ENCODE measurements at regions not wholly inside any gene's neighbourhood (a gene's known extent, or its start where the extent isn't known, plus 50 kb on each side); places are given as distances from the start of the nearest gene placed in this dataset.

DNA sequence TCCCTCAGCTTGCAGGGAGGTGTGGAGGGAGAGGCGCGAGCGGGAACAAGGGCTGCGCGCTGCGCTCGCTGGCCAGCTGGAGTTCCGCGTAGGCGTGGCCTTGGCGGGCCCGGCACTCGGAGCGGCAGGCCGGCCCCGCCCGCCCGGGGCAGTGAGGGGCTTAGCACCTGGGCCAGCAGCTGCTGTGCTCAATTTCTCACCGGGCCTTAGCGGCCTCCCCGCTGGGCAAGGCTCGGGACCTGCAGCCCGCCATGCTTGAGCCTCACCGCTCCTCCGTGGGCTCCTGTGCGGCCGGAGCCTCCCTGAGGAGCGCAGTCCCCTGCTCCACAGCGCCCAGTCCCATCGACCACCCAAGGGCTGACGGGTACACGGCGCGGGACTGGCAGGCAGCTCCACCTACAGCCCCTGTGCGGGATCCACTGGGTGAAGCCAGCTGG lies 1516.4 kb downstream of the EFNA5 start:
- Histone ChIP-seq H3K27me3 (replicated peaks) (no peaks in the 10 kb centered on the region), H3K36me3 (replicated peaks) (no peaks in the 10 kb centered on the region), H3K27ac (no peak overlapping the region), H3K4me3 (ENCODE audit: low read depth, low read length) (no peak overlapping the region)
- in situ Hi-C loops (cut with HindIII; ENCODE audit: low pct_ligation_motif_present, low sequenced_read_pairs) = no loop called here
- TF ChIP-seq, protein P1, sequence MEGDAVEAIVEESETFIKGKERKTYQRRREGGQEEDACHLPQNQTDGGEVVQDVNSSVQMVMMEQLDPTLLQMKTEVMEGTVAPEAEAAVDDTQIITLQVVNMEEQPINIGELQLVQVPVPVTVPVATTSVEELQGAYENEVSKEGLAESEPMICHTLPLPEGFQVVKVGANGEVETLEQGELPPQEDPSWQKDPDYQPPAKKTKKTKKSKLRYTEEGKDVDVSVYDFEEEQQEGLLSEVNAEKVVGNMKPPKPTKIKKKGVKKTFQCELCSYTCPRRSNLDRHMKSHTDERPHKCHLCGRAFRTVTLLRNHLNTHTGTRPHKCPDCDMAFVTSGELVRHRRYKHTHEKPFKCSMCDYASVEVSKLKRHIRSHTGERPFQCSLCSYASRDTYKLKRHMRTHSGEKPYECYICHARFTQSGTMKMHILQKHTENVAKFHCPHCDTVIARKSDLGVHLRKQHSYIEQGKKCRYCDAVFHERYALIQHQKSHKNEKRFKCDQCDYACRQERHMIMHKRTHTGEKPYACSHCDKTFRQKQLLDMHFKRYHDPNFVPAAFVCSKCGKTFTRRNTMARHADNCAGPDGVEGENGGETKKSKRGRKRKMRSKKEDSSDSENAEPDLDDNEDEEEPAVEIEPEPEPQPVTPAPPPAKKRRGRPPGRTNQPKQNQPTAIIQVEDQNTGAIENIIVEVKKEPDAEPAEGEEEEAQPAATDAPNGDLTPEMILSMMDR (IDR thresholded peaks at IDR 0.05; ENCODE audit: low read depth, low read length, missing control alignments) = no peak
- no peak for DNase-seq

DNA sequence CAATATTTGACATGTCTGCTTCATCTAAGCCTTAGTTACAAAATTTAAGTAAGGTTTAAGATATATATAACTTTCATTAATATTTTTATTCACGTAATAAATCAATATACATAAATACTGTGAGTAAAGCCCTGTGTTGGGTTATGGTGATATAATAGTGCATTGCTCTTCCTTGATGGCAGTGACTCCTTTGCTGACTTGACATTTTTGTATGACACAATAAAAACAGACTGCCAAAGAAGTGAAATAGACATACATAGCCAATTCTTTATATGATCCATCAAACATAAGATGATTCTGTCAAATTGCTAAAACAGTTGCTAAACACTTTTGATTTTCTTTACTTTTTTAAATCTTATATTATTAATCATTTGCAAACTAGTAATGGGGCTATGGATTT lies 1518.2 kb downstream of the EFNA5 start:
- TF ChIP-seq, protein P1 (IDR thresholded peaks at IDR 0.05; ENCODE audit: low read depth, low read length, missing control alignments) = no peak
- Histone ChIP-seq H3K27me3 (replicated peaks) (no peaks in the 10 kb centered on the region), H3K36me3 (replicated peaks) (no peaks in the 10 kb centered on the region), H3K27ac (no peak overlapping the region), H3K4me3 (ENCODE audit: low read depth, low read length) (no peak overlapping the region)
- no peak for DNase-seq
- in situ Hi-C loops (cut with HindIII; ENCODE audit: low pct_ligation_motif_present, low sequenced_read_pairs) = no loop called here

DNA sequence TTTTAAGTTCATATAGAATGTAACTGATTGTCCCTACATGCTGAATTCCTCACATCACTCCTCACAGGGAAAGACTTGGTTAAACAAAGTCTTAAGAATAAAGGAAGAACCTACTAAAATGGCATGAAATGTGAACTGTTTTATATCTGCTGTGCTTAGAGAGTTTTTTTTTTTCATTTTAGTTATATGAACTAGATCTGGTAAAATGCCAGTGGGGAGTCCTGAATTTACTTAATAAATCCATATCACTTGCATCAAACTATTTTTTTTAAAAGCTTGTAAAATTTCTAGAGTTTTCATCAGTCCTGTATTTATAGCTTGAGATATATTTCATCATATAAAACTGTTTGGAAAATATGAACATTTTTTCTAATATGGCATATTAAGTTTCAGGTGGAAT lies 1528.6 kb downstream of the EFNA5 start:
- DNase-seq = no peak
- in situ Hi-C loops (cut with HindIII; ENCODE audit: low pct_ligation_motif_present, low sequenced_read_pairs) = no loop called here

DNA sequence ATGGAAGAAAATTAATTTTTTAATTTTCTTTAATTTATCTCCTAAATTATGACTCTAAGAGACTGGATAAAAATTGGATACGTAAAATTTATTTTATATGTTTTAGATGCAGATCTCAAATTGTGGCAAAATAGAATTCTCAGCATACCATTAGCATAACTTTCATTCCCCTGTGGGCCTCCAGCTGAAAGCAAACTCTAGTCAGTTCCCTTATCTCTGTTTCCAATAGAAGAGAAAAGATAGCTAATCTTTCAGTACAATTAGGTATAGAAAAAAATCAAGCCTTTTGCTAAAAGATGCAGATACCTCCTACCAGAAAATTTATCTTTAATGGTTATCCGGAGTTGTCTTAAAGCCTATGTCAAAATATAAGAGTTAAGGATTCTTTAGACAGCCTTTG lies 1530.6 kb downstream of the EFNA5 start:
- TF ChIP-seq, protein P1 (IDR thresholded peaks at IDR 0.05; ENCODE audit: low read depth, low read length, missing control alignments) = no peak
- Histone ChIP-seq H3K36me3 (replicated peaks) (no peaks in the 10 kb centered on the region), H3K4me3 (ENCODE audit: low read depth, low read length) (no peak overlapping the region), H3K27me3 (replicated peaks) (no peaks in the 10 kb centered on the region), H3K27ac (no peak overlapping the region)
- in situ Hi-C loops (cut with HindIII; ENCODE audit: low pct_ligation_motif_present, low sequenced_read_pairs) = no loop called here
- peak; percentile 59 for DNase-seq

More for the DNA sequence above, 1528.6 kb downstream of the EFNA5 start:
- Histone ChIP-seq H3K4me3 (ENCODE audit: low read depth, low read length) (no peak overlapping the region), H3K27me3 (replicated peaks) (no peaks in the 10 kb centered on the region), H3K36me3 (replicated peaks) (no peaks in the 10 kb centered on the region), H3K27ac (no peak overlapping the region)
- TF ChIP-seq, protein P1 (IDR thresholded peaks at IDR 0.05; ENCODE audit: low read depth, low read length, missing control alignments) = no peak

DNA sequence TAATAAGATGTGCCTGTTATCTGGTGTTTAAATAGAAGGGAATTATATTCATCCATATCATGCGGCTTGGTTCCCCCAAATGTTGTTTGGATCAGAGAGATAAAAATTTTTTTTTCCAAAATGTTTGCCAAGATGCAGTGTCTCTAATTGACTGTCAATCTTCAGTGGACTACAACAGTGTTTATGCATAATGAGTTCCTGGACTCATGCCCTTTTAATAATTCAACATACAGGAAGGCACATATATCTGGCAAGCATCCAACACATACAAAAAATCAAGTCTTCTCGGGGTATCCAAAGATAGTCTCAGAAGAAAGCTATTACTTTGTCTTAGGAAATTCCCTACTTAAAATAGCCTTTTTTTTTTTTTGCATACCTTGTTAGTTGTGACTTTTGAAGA lies 1534.7 kb downstream of the EFNA5 start:
- no peak for DNase-seq
- H3K27ac ChIP-seq = no peak overlapping the region
- in situ Hi-C loops (cut with HindIII; ENCODE audit: low pct_ligation_motif_present, low sequenced_read_pairs) = no loop called here
- H3K36me3 ChIP-seq (replicated peaks) = no peaks in the 10 kb centered on the region
- TF ChIP-seq, protein P1 (IDR thresholded peaks at IDR 0.05; ENCODE audit: low read depth, low read length, missing control alignments) = no peak
- no peaks in the 10 kb centered on the region for H3K27me3 ChIP-seq (replicated peaks)
- no peak overlapping the region for H3K4me3 ChIP-seq (ENCODE audit: low read depth, low read length)

DNA sequence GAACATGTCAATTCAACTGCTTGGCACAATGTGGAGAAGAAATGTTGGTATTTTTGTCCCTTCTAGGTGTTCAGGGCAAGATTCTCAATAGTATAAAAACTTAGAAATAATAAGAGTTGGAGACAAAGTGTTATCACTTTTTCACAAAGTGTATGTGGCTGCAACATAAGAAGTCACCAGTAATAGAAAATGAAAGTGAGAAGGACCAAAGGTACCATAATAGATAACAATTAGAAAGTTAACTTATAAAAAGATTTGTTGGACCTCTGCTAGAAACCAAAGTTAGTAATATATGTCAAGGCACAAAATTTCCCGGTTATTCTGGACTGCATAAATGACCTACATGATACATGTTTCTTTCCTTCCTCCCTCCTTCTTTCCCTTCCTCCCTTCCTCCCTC lies 1535.3 kb downstream of the EFNA5 start:
- DNase-seq = no peak
- in situ Hi-C loops (cut with HindIII; ENCODE audit: low pct_ligation_motif_present, low sequenced_read_pairs) = no loop called here
- Histone ChIP-seq H3K36me3 (replicated peaks) (no peaks in the 10 kb centered on the region), H3K27ac (no peak overlapping the region), H3K4me3 (ENCODE audit: low read depth, low read length) (no peak overlapping the region), H3K27me3 (replicated peaks) (no peaks in the 10 kb centered on the region)
- TF ChIP-seq, protein P1 (IDR thresholded peaks at IDR 0.05; ENCODE audit: low read depth, low read length, missing control alignments) = no peak
